ENCODE measurements at regions not wholly inside any gene's neighbourhood (a gene's known extent, or its start where the extent isn't known, plus 50 kb on each side); places are given as distances from the start of the nearest gene placed in this dataset.

DNA sequence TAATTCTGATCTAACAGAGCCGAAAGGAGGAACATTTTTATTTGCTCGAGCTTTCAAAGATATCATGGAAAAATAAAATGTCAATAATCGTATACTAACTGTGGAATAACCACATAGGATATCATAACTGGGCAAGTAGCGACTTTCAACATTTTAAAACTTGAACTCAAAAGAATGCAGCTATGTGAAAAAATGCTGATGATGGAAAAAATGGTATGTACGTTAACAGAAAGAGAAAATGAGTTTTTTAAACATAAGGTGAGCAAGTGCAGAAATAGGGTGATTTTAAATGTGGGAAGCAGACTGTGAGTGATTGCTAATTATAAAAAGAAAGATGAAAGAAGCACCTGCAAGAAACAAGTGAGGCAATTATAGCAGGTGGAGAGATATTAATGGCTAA, 238.3 kb upstream of the HSF2 start:
- in situ Hi-C loops (cut with MboI) = no loop called here
- no peaks in the 10 kb centered on the region for H3K4me1 ChIP-seq (ENCODE audit: control insufficient read depth, insufficient read depth, low read length)
- ChIA-PET CTCF (interaction anchor here (0.7 kb wide), 1 partner anchor 8 kb away, joined by 3 read pairs; no protein-coding TSS in a partner anchor), SMC1A (ENCODE audit: uncharacterized antibody, unreplicated experiment) (no interaction called here), POLR2A (no interaction called here), RAD21 (ENCODE audit: unreplicated experiment) (no interaction called here)
- TF ChIP-seq, protein P1, sequence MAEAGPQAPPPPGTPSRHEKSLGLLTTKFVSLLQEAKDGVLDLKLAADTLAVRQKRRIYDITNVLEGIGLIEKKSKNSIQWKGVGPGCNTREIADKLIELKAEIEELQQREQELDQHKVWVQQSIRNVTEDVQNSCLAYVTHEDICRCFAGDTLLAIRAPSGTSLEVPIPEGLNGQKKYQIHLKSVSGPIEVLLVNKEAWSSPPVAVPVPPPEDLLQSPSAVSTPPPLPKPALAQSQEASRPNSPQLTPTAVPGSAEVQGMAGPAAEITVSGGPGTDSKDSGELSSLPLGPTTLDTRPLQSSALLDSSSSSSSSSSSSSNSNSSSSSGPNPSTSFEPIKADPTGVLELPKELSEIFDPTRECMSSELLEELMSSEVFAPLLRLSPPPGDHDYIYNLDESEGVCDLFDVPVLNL (IDR thresholded peaks at IDR 0.05; ENCODE audit: low read depth, low read length) = no peak
- intact Hi-C loops (cut with micrococcal nuclease; ENCODE audit: unreplicated experiment) = no loop called here
- H3K36me3 ChIP-seq (ENCODE audit: control insufficient read depth in 2 of 2, insufficient read depth in 2 of 2, low read length in 1 of 2) = no peaks in the 10 kb centered on the region
- H3K27me3 ChIP-seq (replicated peaks in 1 of 2; ENCODE audit: control insufficient read depth in 2 of 2, insufficient read depth in 2 of 2, low read length in 1 of 2) = no peaks in the 10 kb centered on the region
- no peak overlapping the region for H3K4me2 ChIP-seq (ENCODE audit: control insufficient read depth, insufficient read depth)
- H4K20me1 ChIP-seq (ENCODE audit: control insufficient read depth, insufficient read depth) = no peaks in the 10 kb centered on the region
- no peak overlapping the region for H3K9ac ChIP-seq (ENCODE audit: control insufficient read depth, insufficient read depth, low read length)
- no peak for DNase-seq (ENCODE audit: low read depth, low spot score)
- H3K79me2 ChIP-seq (ENCODE audit: control insufficient read depth, insufficient read depth, low read length) = no peaks in the 10 kb centered on the region
- no peak overlapping the region for H3K4me3 ChIP-seq
- no TSS peak for BruUV-seq (replicated peaks)
- WGBS (ENCODE audit: insufficient coverage, insufficient replicate concordance, low lambda C conversion rate, missing lambda C conversion rate) = 6% methylated on average over 5 of the region's 5 CpGs
- ATAC-seq = no peak
- no peak overlapping the region for H2AFZ ChIP-seq (ENCODE audit: control insufficient read depth, low read depth, low read length)
- FAIRE-seq = no peak
- H3K27ac ChIP-seq (ENCODE audit: control insufficient read depth, insufficient read depth) = no peak overlapping the region
- H3K9me3 ChIP-seq (replicated peaks; ENCODE audit: control insufficient read depth, insufficient read depth, low read length) = no peaks in the 10 kb centered on the region

DNA sequence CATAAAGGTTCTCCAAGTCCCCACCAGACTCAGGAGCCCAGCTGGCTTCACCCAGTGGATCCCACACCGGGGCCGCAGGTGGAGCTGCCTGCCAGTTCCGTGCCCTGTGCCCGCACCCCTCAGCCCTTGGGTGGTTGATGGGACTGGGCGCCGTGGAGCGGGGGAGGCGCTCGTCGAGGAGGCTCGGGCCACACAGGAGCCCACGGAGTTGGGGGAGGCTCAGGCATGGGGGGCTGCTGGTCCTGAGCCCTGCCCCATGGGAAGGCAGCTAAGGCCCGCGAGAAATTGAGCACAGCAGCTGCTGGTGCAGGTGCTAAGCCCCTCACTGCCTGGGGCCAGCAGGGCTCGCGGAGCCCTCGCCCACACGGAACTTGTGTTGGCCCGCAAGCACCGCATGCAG, 234.4 kb upstream of the HSF2 start:
- ATAC-seq (no peak), FAIRE-seq (no peak), DNase-seq (ENCODE audit: low read depth, low spot score) (no peak)
- ChIA-PET RAD21 (ENCODE audit: unreplicated experiment) (no interaction called here), POLR2A (no interaction called here), SMC1A (ENCODE audit: uncharacterized antibody, unreplicated experiment) (no interaction called here), CTCF (no interaction called here)
- Histone ChIP-seq H4K20me1 (ENCODE audit: control insufficient read depth, insufficient read depth) (no peaks in the 10 kb centered on the region), H3K36me3 (ENCODE audit: control insufficient read depth in 2 of 2, insufficient read depth in 2 of 2, low read length in 1 of 2) (no peaks in the 10 kb centered on the region), H3K9me3 (replicated peaks; ENCODE audit: control insufficient read depth, insufficient read depth, low read length) (no peaks in the 10 kb centered on the region), H2AFZ (ENCODE audit: control insufficient read depth, low read depth, low read length) (no peak overlapping the region), H3K4me3 (no peak overlapping the region), H3K27me3 (replicated peaks in 1 of 2; ENCODE audit: control insufficient read depth in 2 of 2, insufficient read depth in 2 of 2, low read length in 1 of 2) (no peaks in the 10 kb centered on the region), H3K27ac (ENCODE audit: control insufficient read depth, insufficient read depth) (no peak overlapping the region), H3K79me2 (ENCODE audit: control insufficient read depth, insufficient read depth, low read length) (no peaks in the 10 kb centered on the region), H3K4me2 (ENCODE audit: control insufficient read depth, insufficient read depth) (no peak overlapping the region), H3K4me1 (ENCODE audit: control insufficient read depth, insufficient read depth, low read length) (no peaks in the 10 kb centered on the region), H3K9ac (ENCODE audit: control insufficient read depth, insufficient read depth, low read length) (no peak overlapping the region)
- intact Hi-C loops (cut with micrococcal nuclease; ENCODE audit: unreplicated experiment) = no loop called here
- in situ Hi-C loops (cut with MboI) = no loop called here
- whole genome bisulfite sequencing (ENCODE audit: insufficient coverage, insufficient replicate concordance, low lambda C conversion rate, missing lambda C conversion rate) = 66% methylated on average over 12 of the region's 20 CpGs
- BruUV-seq (replicated peaks) = no TSS peak
- TF ChIP-seq SPI1 (IDR thresholded peaks at IDR 0.05; ENCODE audit: borderline replicate concordance, insufficient read depth, low read depth, low read length) = no peak
- no peak for TF ChIP-seq YY1 (IDR thresholded peaks at IDR 0.05; ENCODE audit: low read depth, low read length)
- TF ChIP-seq, protein P2, sequence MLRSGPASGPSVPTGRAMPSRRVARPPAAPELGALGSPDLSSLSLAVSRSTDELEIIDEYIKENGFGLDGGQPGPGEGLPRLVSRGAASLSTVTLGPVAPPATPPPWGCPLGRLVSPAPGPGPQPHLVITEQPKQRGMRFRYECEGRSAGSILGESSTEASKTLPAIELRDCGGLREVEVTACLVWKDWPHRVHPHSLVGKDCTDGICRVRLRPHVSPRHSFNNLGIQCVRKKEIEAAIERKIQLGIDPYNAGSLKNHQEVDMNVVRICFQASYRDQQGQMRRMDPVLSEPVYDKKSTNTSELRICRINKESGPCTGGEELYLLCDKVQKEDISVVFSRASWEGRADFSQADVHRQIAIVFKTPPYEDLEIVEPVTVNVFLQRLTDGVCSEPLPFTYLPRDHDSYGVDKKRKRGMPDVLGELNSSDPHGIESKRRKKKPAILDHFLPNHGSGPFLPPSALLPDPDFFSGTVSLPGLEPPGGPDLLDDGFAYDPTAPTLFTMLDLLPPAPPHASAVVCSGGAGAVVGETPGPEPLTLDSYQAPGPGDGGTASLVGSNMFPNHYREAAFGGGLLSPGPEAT (IDR thresholded peaks at IDR 0.05; ENCODE audit: low read depth) = no peak
- no peak for TF ChIP-seq ATF7 (IDR thresholded peaks at IDR 0.05; ENCODE audit: low read depth)
- no peak for TF ChIP-seq HDAC6 (IDR thresholded peaks at IDR 0.05; ENCODE audit: unreplicated experiment)
- TF ChIP-seq, protein P3, sequence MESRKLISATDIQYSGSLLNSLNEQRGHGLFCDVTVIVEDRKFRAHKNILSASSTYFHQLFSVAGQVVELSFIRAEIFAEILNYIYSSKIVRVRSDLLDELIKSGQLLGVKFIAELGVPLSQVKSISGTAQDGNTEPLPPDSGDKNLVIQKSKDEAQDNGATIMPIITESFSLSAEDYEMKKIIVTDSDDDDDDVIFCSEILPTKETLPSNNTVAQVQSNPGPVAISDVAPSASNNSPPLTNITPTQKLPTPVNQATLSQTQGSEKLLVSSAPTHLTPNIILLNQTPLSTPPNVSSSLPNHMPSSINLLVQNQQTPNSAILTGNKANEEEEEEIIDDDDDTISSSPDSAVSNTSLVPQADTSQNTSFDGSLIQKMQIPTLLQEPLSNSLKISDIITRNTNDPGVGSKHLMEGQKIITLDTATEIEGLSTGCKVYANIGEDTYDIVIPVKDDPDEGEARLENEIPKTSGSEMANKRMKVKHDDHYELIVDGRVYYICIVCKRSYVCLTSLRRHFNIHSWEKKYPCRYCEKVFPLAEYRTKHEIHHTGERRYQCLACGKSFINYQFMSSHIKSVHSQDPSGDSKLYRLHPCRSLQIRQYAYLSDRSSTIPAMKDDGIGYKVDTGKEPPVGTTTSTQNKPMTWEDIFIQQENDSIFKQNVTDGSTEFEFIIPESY (IDR thresholded peaks at IDR 0.05) = no peak
- TF ChIP-seq SMAD1 (IDR thresholded peaks at IDR 0.05; ENCODE audit: low read depth, partially characterized antibody) = no peak
- no peak for TF ChIP-seq MTA2 (IDR thresholded peaks at IDR 0.05; ENCODE audit: low read depth)
- no peak for TF ChIP-seq MXI1 (IDR thresholded peaks at IDR 0.05; ENCODE audit: low read depth, low read length)
- TF ChIP-seq ESRRA (IDR thresholded peaks at IDR 0.05; ENCODE audit: low read length) = no peak
- TF ChIP-seq JUNB (IDR thresholded peaks at IDR 0.05) = no peak

All from GM12878 (cell line).